CD4-positive, alpha-beta T cell treated with Interleukin-4 for 1 hour (primary cell): ENCODE measurements at regions not wholly inside any gene's neighbourhood (a gene's known extent, or its start where the extent isn't known, plus 50 kb on each side); places are given as distances from the start of the nearest gene placed in this dataset.

Source experiments
- DNase-seq, 2 donors: peaks; one replicate each; pipeline ENCODE4 v3.0.0-alpha.2; 2020 to 2022

- no peak for DNase-seq
These were observed 56.1 kb downstream of the BTG1 start for GRCh38 chr12:92089559-92089958.

GRCh38 chr12:92088805-92089204 is 56.8 kb downstream of the BTG1 start:
- no peak for DNase-seq

- no peak for DNase-seq
These were observed 60.0 kb downstream of the BTG1 start for GRCh38 chr12:92085736-92086040.

GRCh38 chr12:92085040-92085735 is 60.5 kb downstream of the BTG1 start:
- DNase-seq = no peak

- DNase-seq = no peak
These were observed 64.7 kb downstream of the BTG1 start for GRCh38 chr12:92080911-92081285.

GRCh38 chr12:92079054-92079385 is 66.6 kb downstream of the BTG1 start:
- DNase-seq = no peak

GRCh38 chr12:92078167-92079053 is 67.2 kb downstream of the BTG1 start:
- DNase-seq = no peak

- DNase-seq = no peak
These were observed 68.1 kb downstream of the BTG1 start for GRCh38 chr12:92077530-92077929.

GRCh38 chr12:92076101-92076500 is 69.5 kb downstream of the BTG1 start:
- no peak for DNase-seq

- DNase-seq = no peak
These were observed 70.2 kb downstream of the BTG1 start for GRCh38 chr12:92075425-92075914.

- no peak for DNase-seq
These were observed 70.8 kb downstream of the BTG1 start for GRCh38 chr12:92074889-92075288.

GRCh38 chr12:92073094-92073493 is 72.6 kb downstream of the BTG1 start:
- no peak for DNase-seq

GRCh38 chr12:92072112-92072511 is 73.5 kb downstream of the BTG1 start:
- no peak for DNase-seq

GRCh38 chr12:92070864-92071445 is 74.7 kb downstream of the BTG1 start:
- DNase-seq = peak in 1 of 2 donors; percentile 54

GRCh38 chr12:92070054-92070863 is 75.4 kb downstream of the BTG1 start:
- no peak for DNase-seq

- no peak for DNase-seq
These were observed 77.2 kb downstream of the BTG1 start for GRCh38 chr12:92068459-92068858.

GRCh38 chr12:92065639-92066038 is 80.0 kb downstream of the BTG1 start:
- no peak for DNase-seq

- peak; percentile 65 to 81 for DNase-seq
These were observed 80.6 kb downstream of the BTG1 start for GRCh38 chr12:92065018-92065499.

GRCh38 chr12:92064422-92064821 is 81.2 kb downstream of the BTG1 start:
- no peak for DNase-seq

GRCh38 chr12:92063641-92064040 is 82.0 kb downstream of the BTG1 start:
- no peak for DNase-seq

GRCh38 chr12:92062539-92063493 is 82.8 kb downstream of the BTG1 start:
- DNase-seq = no peak

- no peak for DNase-seq
These were observed 84.6 kb downstream of the BTG1 start for GRCh38 chr12:92061061-92061460.
